Right ventricle myocardium superior (tissue), 1 donor: ENCODE measurements at regions not wholly inside any gene's neighbourhood (a gene's known extent, or its start where the extent isn't known, plus 50 kb on each side); places are given as distances from the start of the nearest gene placed in this dataset.

Source experiments
- ATAC-seq: fragments of 200-7000 bp; cut with Tn5 transposase; one replicate; pipeline ENCODE4 v1.9.1; 2020; ENCODE audit warnings: mild to moderate bottlenecking; ENCODE audit not compliant: poor library complexity
- DNase-seq: peaks from one replicate; pipeline ENCODE4 v3.0.0-alpha.2; 2020
- intact Hi-C: fragments of 100-400 bp; cut with DNase I; formaldehyde crosslinking; loops from one replicate; pipeline ENCODE4 v1.11.2; 2022
- donor health status: DM: no; HTN: yes; CAD: no; lungs with severe emphysema.

GRCh38 chr7:110612680-110613079, 478.2 kb upstream of the LRRN3 start:
- intact Hi-C loops = no loop called here
- ATAC-seq (no peak), DNase-seq (no peak)
